ENCODE measurements at regions not wholly inside any gene's neighbourhood (a gene's known extent, or its start where the extent isn't known, plus 50 kb on each side); places are given as distances from the start of the nearest gene placed in this dataset.

- TF ChIP-seq MEF2D (tag; conservative IDR thresholded peaks at IDR 0.05; ENCODE audit: low read depth): no peak
- no peak for TF ChIP-seq THAP7 (CRISPR knock-in tag; IDR thresholded peaks at IDR 0.05)
These were observed 223.4 kb downstream of the NPR3 start (continued) for GRCh38 chr5:32934529-32934928.

- in situ Hi-C loops (cut with MboI): no loop called here
- no peaks in the 10 kb centered on the region for H3K36me3 ChIP-seq (ENCODE audit: control insufficient read depth, insufficient read depth, low read length)
These were observed 224.2 kb downstream of the NPR3 start for GRCh38 chr5:32935283-32935682.

More at GRCh38 chr5:32935283-32935682, 224.2 kb downstream of the NPR3 start:
- DNase-seq (ENCODE audit: extremely low read depth in 1 of 4, low spot score in 3 of 4): no peak
- Histone ChIP-seq H2AFZ (ENCODE audit: low read depth, low read length) (no peak overlapping the region), H3K27me3 (ENCODE audit: control insufficient read depth in 2 of 2, insufficient read depth in 2 of 2, low read length in 2 of 2) (no peaks in the 10 kb centered on the region), H3K27ac (ENCODE audit: extremely low read depth, low read depth, low read length) (no peak overlapping the region), H4K20me1 (replicated peaks; ENCODE audit: control insufficient read depth, insufficient read depth, low read length) (no peaks in the 10 kb centered on the region), H3K79me2 (ENCODE audit: control insufficient read depth, insufficient read depth, low read length) (no peaks in the 10 kb centered on the region), H3K9me3 (replicated peaks; ENCODE audit: control insufficient read depth, insufficient read depth, low read depth, low read length) (no peaks in the 10 kb centered on the region), H3K4me2 (ENCODE audit: insufficient read depth, low read length) (no peak overlapping the region), H3K9me1 (ENCODE audit: control insufficient read depth, insufficient read depth, low read length) (no peaks in the 10 kb centered on the region), H3K9ac (ENCODE audit: insufficient read depth in 1 of 2, low read depth in 2 of 2, low read length in 2 of 2) (no peak overlapping the region), H3K4me3 (no peak overlapping the region), H3K4me1 (replicated peaks in 1 of 2; ENCODE audit: control insufficient read depth in 2 of 2, insufficient read depth in 2 of 2, low read length in 2 of 2) (no peaks in the 10 kb centered on the region)
- CTCF ChIA-PET (ENCODE audit: low intra/inter-chr PET ratio): no interaction called here
- intact Hi-C loops (cut with micrococcal nuclease): no loop called here
- POLR2A ChIA-PET: no interaction called here
- 2% methylated on average over 2 of the region's 2 CpGs for WGBS (ENCODE audit: insufficient coverage, low coverage, missing lambda C conversion rate)
- ATAC-seq: no peak
- FAIRE-seq: no peak
- no TSS peak for BruUV-seq (replicated peaks)
- TF ChIP-seq CBFB (CRISPR knock-in tag; IDR thresholded peaks at IDR 0.05): no peak
- TF ChIP-seq ZNF408 (CRISPR knock-in tag; IDR thresholded peaks at IDR 0.05; ENCODE audit: low read depth): no peak
- TF ChIP-seq MTA1 (IDR thresholded peaks at IDR 0.05; ENCODE audit: borderline replicate concordance): no peak
- no peak for TF ChIP-seq MCM7 (IDR thresholded peaks at IDR 0.05)
- TF ChIP-seq BCL6 (CRISPR knock-in tag; IDR thresholded peaks at IDR 0.05): no peak
- no peak for TF ChIP-seq RBM17 (IDR thresholded peaks at IDR 0.05; ENCODE audit: borderline replicate concordance, low read depth, low read length)
- TF ChIP-seq IFI16 (CRISPR knock-in tag; IDR thresholded peaks at IDR 0.05): no peak
- no peak for TF ChIP-seq ZNF217 (CRISPR knock-in tag; IDR thresholded peaks at IDR 0.05)
- no peak for TF ChIP-seq PHF20 (IDR thresholded peaks at IDR 0.05; ENCODE audit: partially characterized antibody)
- no peak for TF ChIP-seq ZNF121 (CRISPR knock-in tag; conservative IDR thresholded peaks at IDR 0.05)
